Nephron (organoid): ENCODE measurements at regions not wholly inside any gene's neighbourhood (a gene's known extent, or its start where the extent isn't known, plus 50 kb on each side); places are given as distances from the start of the nearest gene placed in this dataset.
"Not testable (repeated sequence)": the region's sequence is repeated elsewhere in the genome, so short reads cannot be mapped to it uniquely, and the experiment has no call there.

ENCODE experiments used
- H3K27ac Mint-ChIP-seq, 3 experiments: 2 replicates each; pipeline ENCODE4 v1.8.0; 2020; ENCODE audit warnings: mixed read lengths in 3 of 3, mild to moderate bottlenecking in 2 of 3, moderate library complexity in 1 of 3
- H3K27me3 Mint-ChIP-seq: 2 replicates; pipeline ENCODE4 v1.8.0; 2021; ENCODE audit warnings: low read depth, mild to moderate bottlenecking, moderate library complexity, mixed read lengths
- H3K36me3 Mint-ChIP-seq: 2 replicates; pipeline ENCODE4 v1.8.0; 2020; ENCODE audit warnings: low read depth, mixed read lengths
- H3K4me1 Mint-ChIP-seq: 2 replicates; pipeline ENCODE4 v1.8.0; 2020; ENCODE audit warnings: mixed read lengths
- H3K4me3 Mint-ChIP-seq, 3 experiments: 2 replicates each; pipeline ENCODE4 v1.8.0; 2020; ENCODE audit warnings: mild to moderate bottlenecking in 3 of 3, mixed read lengths in 3 of 3, moderate library complexity in 2 of 3
- H3K9me3 Mint-ChIP-seq: 2 replicates; pipeline ENCODE4 v1.8.0; 2020; ENCODE audit warnings: mixed read lengths
- CTCF ChIP-seq, 3 experiments: fragments of 200-600 bp; sonication (generic); IDR thresholded peaks; one replicate each; pipeline ENCODE4 v1.5.0; 2021; ENCODE audit warnings: antibody characterized with exemption in 3 of 3; ENCODE audit not compliant: unreplicated experiment in 3 of 3

- Mint-ChIP-seq H3K9me3 (peaks cover 2% of the 10 kb centered on the region), H3K4me1 (peaks cover 35% of the 10 kb centered on the region), H3K4me3 (no peak overlapping the region), H3K36me3 (no peaks in the 10 kb centered on the region), H3K27me3 (peaks cover 7% of the 10 kb centered on the region), H3K27ac (peak overlapping the region in 2 of 3 experiments; percentile 49 to 100)
- TF ChIP-seq CTCF (IDR thresholded peaks at IDR 0.05; ENCODE audit: unreplicated experiment in 3 of 3): no peak
Observed at GRCh38 chr21:38908537-38908936, 102.8 kb downstream of the ETS2 start.

DNA sequence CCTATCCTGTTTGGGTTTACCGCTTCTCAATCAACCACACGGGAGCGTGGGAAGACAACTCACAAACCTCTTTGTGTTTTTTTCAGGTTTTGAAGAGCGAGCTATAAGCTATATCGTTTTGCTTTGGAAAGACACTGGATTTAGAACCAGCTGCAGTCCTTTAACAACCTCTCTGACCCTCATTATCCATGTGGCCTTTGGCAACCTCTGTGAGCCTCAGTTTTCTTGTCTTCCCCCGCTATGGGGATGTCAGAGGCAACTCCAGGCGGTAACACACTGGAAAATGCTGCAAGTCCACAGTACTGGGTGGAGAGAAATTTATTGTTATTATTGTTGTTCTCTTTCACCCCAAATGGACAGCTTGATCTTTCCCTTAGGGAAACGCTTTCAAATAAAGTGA, 100.0 kb downstream of the ETS2 start:
- Mint-ChIP-seq H3K4me1 (peaks cover 42% of the 10 kb centered on the region), H3K36me3 (no peaks in the 10 kb centered on the region), H3K27ac (peak overlapping the region; percentile 37 to 81 (median 79)), H3K27me3 (peaks cover 12% of the 10 kb centered on the region), H3K4me3 (no peak overlapping the region), H3K9me3 (peaks cover 8% of the 10 kb centered on the region)
- no peak for TF ChIP-seq CTCF (IDR thresholded peaks at IDR 0.05; ENCODE audit: unreplicated experiment in 3 of 3)

DNA sequence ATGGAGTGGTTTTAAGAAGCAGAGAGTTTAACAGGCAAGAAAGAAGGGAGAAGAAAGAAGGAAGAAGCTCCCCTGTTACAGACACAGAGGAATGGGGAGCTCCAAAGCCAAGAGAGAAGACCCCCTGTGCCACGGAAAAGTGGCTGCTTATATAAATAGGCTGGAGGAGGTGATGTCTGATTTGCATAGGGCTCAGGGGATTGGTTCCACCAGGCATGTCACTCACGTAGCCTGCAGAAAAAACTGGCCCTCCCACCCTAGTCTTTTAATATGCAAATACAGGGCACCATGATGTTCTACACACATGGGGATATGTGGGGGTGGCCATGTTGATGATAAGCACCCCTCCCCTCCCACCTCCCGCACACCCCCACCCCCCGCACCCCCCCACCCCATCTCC, 99.6 kb downstream of the ETS2 start:
- Mint-ChIP-seq H3K4me1 (peaks cover 42% of the 10 kb centered on the region), H3K9me3 (peaks cover 8% of the 10 kb centered on the region), H3K4me3 (no peak overlapping the region), H3K27ac (peak overlapping the region in 2 of 3 experiments; percentile 64 to 66), H3K27me3 (peaks cover 12% of the 10 kb centered on the region), H3K36me3 (no peaks in the 10 kb centered on the region)
- no peak for TF ChIP-seq CTCF (IDR thresholded peaks at IDR 0.05; ENCODE audit: unreplicated experiment in 3 of 3)

DNA sequence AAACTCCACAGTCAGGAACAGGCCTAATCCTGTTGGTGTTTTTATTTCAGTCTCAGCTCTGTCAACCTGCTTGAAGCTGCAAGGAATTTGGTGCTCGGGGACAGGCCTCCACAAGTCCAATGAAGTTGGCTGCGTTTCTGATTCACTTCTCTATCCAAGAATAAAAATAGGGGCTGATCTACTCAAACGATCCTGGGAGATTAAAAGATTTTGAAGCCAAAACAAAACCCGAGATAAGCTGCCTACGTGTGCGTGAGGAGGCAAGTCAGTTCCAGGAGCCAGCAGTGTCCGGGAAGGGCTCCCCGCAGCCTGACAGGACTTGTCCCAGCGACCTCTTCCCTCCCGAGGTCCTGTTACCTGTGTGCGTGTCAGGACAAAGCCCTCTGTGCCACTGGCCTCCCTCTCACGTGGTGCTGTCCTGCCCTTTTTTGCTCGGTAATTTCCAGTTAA, 98.0 kb downstream of the ETS2 start:
- no peak overlapping the region for H3K4me3 Mint-ChIP-seq
- H3K27me3 Mint-ChIP-seq: peaks cover 12% of the 10 kb centered on the region
- peak overlapping the region in 2 of 3 experiments; percentile 60 to 74 for H3K27ac Mint-ChIP-seq
- H3K36me3 Mint-ChIP-seq: no peaks in the 10 kb centered on the region
- peaks cover 10% of the 10 kb centered on the region for H3K9me3 Mint-ChIP-seq
- H3K4me1 Mint-ChIP-seq: peaks cover 42% of the 10 kb centered on the region
- no peak for TF ChIP-seq CTCF (IDR thresholded peaks at IDR 0.05; ENCODE audit: unreplicated experiment in 3 of 3)

- no peak for TF ChIP-seq CTCF (IDR thresholded peaks at IDR 0.05; ENCODE audit: unreplicated experiment in 3 of 3)
- H3K27me3 Mint-ChIP-seq: peaks cover 12% of the 10 kb centered on the region
- H3K36me3 Mint-ChIP-seq: no peaks in the 10 kb centered on the region
- H3K4me3 Mint-ChIP-seq: no peak overlapping the region
- H3K27ac Mint-ChIP-seq: no peak overlapping the region
- H3K4me1 Mint-ChIP-seq: peaks cover 39% of the 10 kb centered on the region
- H3K9me3 Mint-ChIP-seq: peaks cover 10% of the 10 kb centered on the region
Observed at GRCh38 chr21:38902608-38903445, 97.1 kb downstream of the ETS2 start.

DNA sequence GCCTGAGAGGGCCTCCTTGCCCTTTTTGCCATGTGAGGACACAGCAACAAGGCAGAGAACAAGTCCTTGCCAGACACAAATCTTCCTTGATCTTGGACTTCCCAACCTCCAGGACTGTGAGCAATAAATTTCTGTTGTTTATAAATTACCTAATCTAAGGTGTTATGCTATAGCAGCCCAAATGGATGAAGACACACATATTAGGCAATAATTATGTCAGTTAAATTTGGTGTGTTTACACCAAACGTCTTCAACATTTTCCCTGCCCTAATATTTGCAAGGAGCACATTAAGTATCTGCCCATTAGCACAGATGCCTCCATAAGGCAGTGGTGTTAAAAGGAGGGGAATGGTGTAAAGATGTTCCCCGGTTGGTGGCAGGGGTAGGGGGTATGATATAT, 94.8 kb downstream of the ETS2 start:
- H3K4me3 Mint-ChIP-seq: no peak overlapping the region
- TF ChIP-seq CTCF (IDR thresholded peaks at IDR 0.05; ENCODE audit: unreplicated experiment in 3 of 3): no peak

GRCh38 chr21:38899985-38900384, 94.3 kb downstream of the ETS2 start:
- not testable (repeated sequence) for H3K27me3 Mint-ChIP-seq, H3K27ac Mint-ChIP-seq, H3K36me3 Mint-ChIP-seq, H3K4me3 Mint-ChIP-seq, H3K9me3 Mint-ChIP-seq
- peaks cover 32% of the 10 kb centered on the region for H3K4me1 Mint-ChIP-seq

More for the DNA sequence above, 94.8 kb downstream of the ETS2 start:
- Mint-ChIP-seq H3K36me3 (no peaks in the 10 kb centered on the region), H3K27ac (no peak overlapping the region), H3K27me3 (peaks cover 12% of the 10 kb centered on the region), H3K4me1 (peaks cover 32% of the 10 kb centered on the region), H3K9me3 (peaks cover 8% of the 10 kb centered on the region)
